ENCODE measurements at regions not wholly inside any gene's neighbourhood (a gene's known extent, or its start where the extent isn't known, plus 50 kb on each side); places are given as distances from the start of the nearest gene placed in this dataset.
A peak's percentile ranks its signal among the peaks of the same experiment; 100 is the strongest.

DNA sequence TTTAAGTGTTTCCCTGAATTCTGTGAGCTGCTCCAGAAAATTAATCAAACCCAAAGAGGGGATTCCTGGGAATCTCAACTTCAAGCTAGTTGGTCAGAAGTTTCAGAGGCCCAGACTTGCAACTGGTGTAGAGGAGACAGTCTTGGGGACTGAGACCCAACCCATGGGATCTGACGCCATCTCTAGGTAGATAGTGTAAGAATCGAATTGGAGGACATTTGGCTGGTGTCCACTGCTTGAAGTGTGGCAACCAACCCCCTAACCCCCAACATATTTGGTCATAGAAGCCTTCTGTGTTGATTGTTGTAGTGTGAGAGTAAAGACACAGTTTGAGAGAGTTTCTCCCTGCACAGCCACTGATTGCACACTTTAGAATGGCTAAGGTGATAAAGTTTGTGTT is 103.5 kb upstream of the CARMIL1 start:
- Mint-ChIP-seq H3K27me3 (ENCODE audit: low read depth) (no peaks in the 10 kb centered on the region), H3K27ac (ENCODE audit: unreplicated experiment) (no peak overlapping the region), H3K9me3 (peaks cover 2% of the 10 kb centered on the region), H3K36me3 (ENCODE audit: low read depth) (no peaks in the 10 kb centered on the region), H3K4me1 (no peaks in the 10 kb centered on the region), H3K4me3 (no peak overlapping the region)
- TF ChIP-seq, protein P1, sequence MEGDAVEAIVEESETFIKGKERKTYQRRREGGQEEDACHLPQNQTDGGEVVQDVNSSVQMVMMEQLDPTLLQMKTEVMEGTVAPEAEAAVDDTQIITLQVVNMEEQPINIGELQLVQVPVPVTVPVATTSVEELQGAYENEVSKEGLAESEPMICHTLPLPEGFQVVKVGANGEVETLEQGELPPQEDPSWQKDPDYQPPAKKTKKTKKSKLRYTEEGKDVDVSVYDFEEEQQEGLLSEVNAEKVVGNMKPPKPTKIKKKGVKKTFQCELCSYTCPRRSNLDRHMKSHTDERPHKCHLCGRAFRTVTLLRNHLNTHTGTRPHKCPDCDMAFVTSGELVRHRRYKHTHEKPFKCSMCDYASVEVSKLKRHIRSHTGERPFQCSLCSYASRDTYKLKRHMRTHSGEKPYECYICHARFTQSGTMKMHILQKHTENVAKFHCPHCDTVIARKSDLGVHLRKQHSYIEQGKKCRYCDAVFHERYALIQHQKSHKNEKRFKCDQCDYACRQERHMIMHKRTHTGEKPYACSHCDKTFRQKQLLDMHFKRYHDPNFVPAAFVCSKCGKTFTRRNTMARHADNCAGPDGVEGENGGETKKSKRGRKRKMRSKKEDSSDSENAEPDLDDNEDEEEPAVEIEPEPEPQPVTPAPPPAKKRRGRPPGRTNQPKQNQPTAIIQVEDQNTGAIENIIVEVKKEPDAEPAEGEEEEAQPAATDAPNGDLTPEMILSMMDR (conservative IDR thresholded peaks at IDR 0.05), result no peak
- no peak for DNase-seq (ENCODE audit: low read depth, low spot score)

DNA sequence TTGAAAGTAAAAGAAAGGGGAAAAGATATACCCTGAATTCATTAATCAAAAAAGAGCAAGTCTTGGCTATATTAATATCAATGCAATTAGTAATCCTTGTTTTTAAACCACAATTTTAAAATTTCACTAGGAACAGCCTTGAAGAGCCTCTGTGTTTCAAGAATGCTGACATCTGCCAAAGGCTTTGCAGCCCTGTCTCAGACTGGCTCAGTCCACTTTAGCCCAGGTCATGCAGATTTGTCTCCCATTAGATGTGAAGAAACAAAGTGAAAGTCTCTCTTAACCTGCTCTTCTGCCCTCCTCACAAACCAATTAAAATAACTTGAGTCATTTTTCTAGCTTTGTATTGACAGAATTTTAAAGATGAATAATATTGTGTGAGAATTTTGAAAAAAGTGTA is 102.7 kb upstream of the CARMIL1 start:
- no peak for DNase-seq (ENCODE audit: low read depth, low spot score)
- peaks cover 2% of the 10 kb centered on the region for H3K27me3 Mint-ChIP-seq (ENCODE audit: low read depth)
- H3K4me3 Mint-ChIP-seq, result no peak overlapping the region
- H3K4me1 Mint-ChIP-seq, result no peaks in the 10 kb centered on the region
- H3K36me3 Mint-ChIP-seq (ENCODE audit: low read depth), result no peaks in the 10 kb centered on the region
- no peak overlapping the region for H3K27ac Mint-ChIP-seq (ENCODE audit: unreplicated experiment)
- peaks cover 1% of the 10 kb centered on the region for H3K9me3 Mint-ChIP-seq
- TF ChIP-seq, protein P1 (conservative IDR thresholded peaks at IDR 0.05), result no peak

- Mint-ChIP-seq H3K36me3 (ENCODE audit: low read depth) (no peaks in the 10 kb centered on the region), H3K27ac (ENCODE audit: unreplicated experiment) (no peak overlapping the region), H3K4me3 (no peak overlapping the region), H3K9me3 (no peaks in the 10 kb centered on the region), H3K27me3 (ENCODE audit: low read depth) (peaks cover 2% of the 10 kb centered on the region), H3K4me1 (no peaks in the 10 kb centered on the region)
- TF ChIP-seq, protein P1 (conservative IDR thresholded peaks at IDR 0.05), result no peak
- no peak for DNase-seq (ENCODE audit: low read depth, low spot score)
Measured at GRCh38 chr6:25177500-25178028, 101.6 kb upstream of the CARMIL1 start.

- Mint-ChIP-seq H3K27ac (ENCODE audit: unreplicated experiment) (peak overlapping the region; percentile 21), H3K27me3 (ENCODE audit: low read depth) (peaks cover 5% of the 10 kb centered on the region), H3K9me3 (no peaks in the 10 kb centered on the region), H3K36me3 (ENCODE audit: low read depth) (no peaks in the 10 kb centered on the region), H3K4me3 (no peak overlapping the region), H3K4me1 (no peaks in the 10 kb centered on the region)
- DNase-seq (ENCODE audit: low read depth, low spot score), result no peak
- TF ChIP-seq, protein P1 (conservative IDR thresholded peaks at IDR 0.05), result no peak
Measured at GRCh38 chr6:25178336-25179035, 100.7 kb upstream of the CARMIL1 start.

DNA sequence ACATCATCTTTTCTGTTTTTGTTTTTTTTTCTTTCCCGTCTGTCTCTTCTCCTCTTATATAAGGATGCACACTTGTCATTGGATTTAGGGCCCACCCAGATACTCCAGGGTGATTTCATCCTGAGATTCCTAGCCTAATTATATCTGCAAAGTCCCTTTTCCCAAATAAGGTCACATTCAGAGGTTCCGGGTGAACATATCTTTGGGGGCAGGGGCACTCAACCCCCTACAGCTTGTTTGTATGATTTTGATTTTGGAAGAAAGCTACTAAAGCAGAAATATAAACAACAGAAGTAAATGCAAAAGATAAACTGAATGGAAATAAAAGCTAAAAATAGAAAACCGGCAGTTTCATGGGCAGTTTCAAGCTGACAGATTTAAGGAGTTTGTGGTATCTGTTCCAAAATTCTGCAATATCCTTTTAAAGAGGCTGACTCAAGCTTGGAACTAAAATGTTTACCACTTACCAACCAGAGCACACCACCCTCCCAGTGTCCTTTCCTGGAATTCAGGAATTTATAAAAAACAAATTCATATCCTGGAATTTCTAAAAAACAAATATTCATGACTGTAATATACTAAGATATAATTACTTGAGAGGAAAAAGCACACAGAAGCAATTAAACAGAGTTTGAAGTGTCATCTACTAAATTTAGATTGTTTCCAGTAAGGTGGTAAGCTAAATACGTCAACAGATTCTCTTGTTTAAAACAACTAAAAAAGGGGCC is 100.0 kb upstream of the CARMIL1 start:
- DNase-seq (ENCODE audit: low read depth, low spot score), result no peak
- Mint-ChIP-seq H3K4me1 (no peaks in the 10 kb centered on the region), H3K9me3 (no peaks in the 10 kb centered on the region), H3K4me3 (no peak overlapping the region), H3K27ac (ENCODE audit: unreplicated experiment) (no peak overlapping the region), H3K27me3 (ENCODE audit: low read depth) (peaks cover 5% of the 10 kb centered on the region), H3K36me3 (ENCODE audit: low read depth) (no peaks in the 10 kb centered on the region)
- TF ChIP-seq, protein P1 (conservative IDR thresholded peaks at IDR 0.05), result no peak

Measured in neural crest cell (in vitro differentiated cells).